ENCODE measurements at regions not wholly inside any gene's neighbourhood (a gene's known extent, or its start where the extent isn't known, plus 50 kb on each side); places are given as distances from the start of the nearest gene placed in this dataset.

GRCh38 chr18:46353460-46353859 lies 249.3 kb downstream of the HAUS1 start:
- Histone ChIP-seq H3K27ac (ENCODE audit: low read length) (no peak overlapping the region), H3K4me3 (ENCODE audit: low read depth in 1 of 2, low read length in 2 of 2) (no peak overlapping the region), H3K36me3 (ENCODE audit: control insufficient read depth in 1 of 2, insufficient read depth in 2 of 2, low read length in 2 of 2) (no peaks in the 10 kb centered on the region), H3K4me1 (ENCODE audit: control insufficient read depth in 1 of 2, insufficient read depth in 2 of 2, low read length in 2 of 2) (peaks cover 0 to 4% of the 10 kb centered on the region in 2 donors), H3K9me3 (ENCODE audit: control insufficient read depth in 1 of 2, low read length in 2 of 2) (no peaks in the 10 kb centered on the region), H3K27me3 (ENCODE audit: low read depth, low read length) (no peaks in the 10 kb centered on the region)

GRCh38 chr18:46356278-46357033 lies 252.3 kb downstream of the HAUS1 start:
- no peaks in the 10 kb centered on the region for H3K27me3 ChIP-seq (ENCODE audit: low read depth, low read length)
- H3K9me3 ChIP-seq (ENCODE audit: control insufficient read depth in 1 of 2, low read length in 2 of 2): peaks cover 0 to 4% of the 10 kb centered on the region in 2 donors
- no peak overlapping the region for H3K27ac ChIP-seq (ENCODE audit: low read length)
- H3K4me3 ChIP-seq (ENCODE audit: low read depth in 1 of 2, low read length in 2 of 2): no peak overlapping the region
- H3K4me1 ChIP-seq (ENCODE audit: control insufficient read depth in 1 of 2, insufficient read depth in 2 of 2, low read length in 2 of 2): peaks cover 0 to 4% of the 10 kb centered on the region in 2 donors
- no peaks in the 10 kb centered on the region for H3K36me3 ChIP-seq (ENCODE audit: control insufficient read depth in 1 of 2, insufficient read depth in 2 of 2, low read length in 2 of 2)

GRCh38 chr18:46360102-46360699 lies 256.0 kb downstream of the HAUS1 start:
- H3K36me3 ChIP-seq (ENCODE audit: control insufficient read depth in 1 of 2, insufficient read depth in 2 of 2, low read length in 2 of 2): no peaks in the 10 kb centered on the region
- no peak overlapping the region for H3K27ac ChIP-seq (ENCODE audit: low read length)
- H3K4me1 ChIP-seq (ENCODE audit: control insufficient read depth in 1 of 2, insufficient read depth in 2 of 2, low read length in 2 of 2): peaks cover 0 to 4% of the 10 kb centered on the region in 2 donors
- no peak overlapping the region for H3K4me3 ChIP-seq (ENCODE audit: low read depth in 1 of 2, low read length in 2 of 2)
- peaks cover 0 to 4% of the 10 kb centered on the region in 2 donors for H3K9me3 ChIP-seq (ENCODE audit: control insufficient read depth in 1 of 2, low read length in 2 of 2)
- H3K27me3 ChIP-seq (ENCODE audit: low read depth, low read length): no peaks in the 10 kb centered on the region

- Histone ChIP-seq H3K4me1 (ENCODE audit: control insufficient read depth in 1 of 2, insufficient read depth in 2 of 2, low read length in 2 of 2) (peaks cover 0 to 4% of the 10 kb centered on the region in 2 donors), H3K9me3 (ENCODE audit: control insufficient read depth in 1 of 2, low read length in 2 of 2) (peaks cover 0 to 4% of the 10 kb centered on the region in 2 donors), H3K27me3 (ENCODE audit: low read depth, low read length) (no peaks in the 10 kb centered on the region), H3K27ac (ENCODE audit: low read length) (no peak overlapping the region), H3K4me3 (ENCODE audit: low read depth in 1 of 2, low read length in 2 of 2) (no peak overlapping the region), H3K36me3 (ENCODE audit: control insufficient read depth in 1 of 2, insufficient read depth in 2 of 2, low read length in 2 of 2) (no peaks in the 10 kb centered on the region)
These were observed 256.7 kb downstream of the HAUS1 start for GRCh38 chr18:46360866-46361265.

- no peaks in the 10 kb centered on the region for H3K27me3 ChIP-seq (ENCODE audit: low read depth, low read length)
- no peak overlapping the region for H3K4me3 ChIP-seq (ENCODE audit: low read depth in 1 of 2, low read length in 2 of 2)
- no peaks in the 10 kb centered on the region for H3K4me1 ChIP-seq (ENCODE audit: control insufficient read depth in 1 of 2, insufficient read depth in 2 of 2, low read length in 2 of 2)
- no peaks in the 10 kb centered on the region for H3K36me3 ChIP-seq (ENCODE audit: control insufficient read depth in 1 of 2, insufficient read depth in 2 of 2, low read length in 2 of 2)
- no peak overlapping the region for H3K27ac ChIP-seq (ENCODE audit: low read length)
- H3K9me3 ChIP-seq (ENCODE audit: control insufficient read depth in 1 of 2, low read length in 2 of 2): peaks cover 0 to 4% of the 10 kb centered on the region in 2 donors
These were observed 258.3 kb downstream of the HAUS1 start for GRCh38 chr18:46362533-46362932.

GRCh38 chr18:46364048-46364447 lies 259.9 kb downstream of the HAUS1 start:
- Histone ChIP-seq H3K9me3 (ENCODE audit: control insufficient read depth in 1 of 2, low read length in 2 of 2) (peaks cover 0 to 4% of the 10 kb centered on the region in 2 donors), H3K27me3 (ENCODE audit: low read depth, low read length) (no peaks in the 10 kb centered on the region), H3K4me3 (ENCODE audit: low read depth in 1 of 2, low read length in 2 of 2) (no peak overlapping the region), H3K36me3 (ENCODE audit: control insufficient read depth in 1 of 2, insufficient read depth in 2 of 2, low read length in 2 of 2) (no peaks in the 10 kb centered on the region), H3K27ac (ENCODE audit: low read length) (no peak overlapping the region), H3K4me1 (ENCODE audit: control insufficient read depth in 1 of 2, insufficient read depth in 2 of 2, low read length in 2 of 2) (no peaks in the 10 kb centered on the region)

- Histone ChIP-seq H3K9me3 (ENCODE audit: control insufficient read depth in 1 of 2, low read length in 2 of 2) (no peaks in the 10 kb centered on the region), H3K27me3 (ENCODE audit: low read depth, low read length) (no peaks in the 10 kb centered on the region), H3K27ac (ENCODE audit: low read length) (no peak overlapping the region), H3K36me3 (ENCODE audit: control insufficient read depth in 1 of 2, insufficient read depth in 2 of 2, low read length in 2 of 2) (no peaks in the 10 kb centered on the region), H3K4me1 (ENCODE audit: control insufficient read depth in 1 of 2, insufficient read depth in 2 of 2, low read length in 2 of 2) (no peaks in the 10 kb centered on the region), H3K4me3 (ENCODE audit: low read depth in 1 of 2, low read length in 2 of 2) (no peak overlapping the region)
These were observed 262.0 kb downstream of the HAUS1 start for GRCh38 chr18:46366201-46366600.

GRCh38 chr18:46366751-46367376 lies 262.7 kb downstream of the HAUS1 start:
- H3K36me3 ChIP-seq (ENCODE audit: control insufficient read depth in 1 of 2, insufficient read depth in 2 of 2, low read length in 2 of 2): no peaks in the 10 kb centered on the region
- H3K9me3 ChIP-seq (ENCODE audit: control insufficient read depth in 1 of 2, low read length in 2 of 2): no peaks in the 10 kb centered on the region
- no peak overlapping the region for H3K4me3 ChIP-seq (ENCODE audit: low read depth in 1 of 2, low read length in 2 of 2)
- no peak overlapping the region for H3K27ac ChIP-seq (ENCODE audit: low read length)
- H3K27me3 ChIP-seq (ENCODE audit: low read depth, low read length): no peaks in the 10 kb centered on the region
- H3K4me1 ChIP-seq (ENCODE audit: control insufficient read depth in 1 of 2, insufficient read depth in 2 of 2, low read length in 2 of 2): no peaks in the 10 kb centered on the region

- H3K27me3 ChIP-seq (ENCODE audit: low read depth, low read length): no peaks in the 10 kb centered on the region
- H3K4me3 ChIP-seq (ENCODE audit: low read depth in 1 of 2, low read length in 2 of 2): no peak overlapping the region
- H3K9me3 ChIP-seq (ENCODE audit: control insufficient read depth in 1 of 2, low read length in 2 of 2): no peaks in the 10 kb centered on the region
- H3K36me3 ChIP-seq (ENCODE audit: control insufficient read depth in 1 of 2, insufficient read depth in 2 of 2, low read length in 2 of 2): no peaks in the 10 kb centered on the region
- H3K4me1 ChIP-seq (ENCODE audit: control insufficient read depth in 1 of 2, insufficient read depth in 2 of 2, low read length in 2 of 2): no peaks in the 10 kb centered on the region
- no peak overlapping the region for H3K27ac ChIP-seq (ENCODE audit: low read length)
These were observed 265.1 kb downstream of the HAUS1 start for GRCh38 chr18:46369323-46369722.

GRCh38 chr18:46370898-46371297 lies 266.7 kb downstream of the HAUS1 start:
- H3K9me3 ChIP-seq (ENCODE audit: control insufficient read depth in 1 of 2, low read length in 2 of 2): no peaks in the 10 kb centered on the region
- no peaks in the 10 kb centered on the region for H3K27me3 ChIP-seq (ENCODE audit: low read depth, low read length)
- H3K4me3 ChIP-seq (ENCODE audit: low read depth in 1 of 2, low read length in 2 of 2): no peak overlapping the region
- no peak overlapping the region for H3K27ac ChIP-seq (ENCODE audit: low read length)
- H3K4me1 ChIP-seq (ENCODE audit: control insufficient read depth in 1 of 2, insufficient read depth in 2 of 2, low read length in 2 of 2): no peaks in the 10 kb centered on the region
- no peaks in the 10 kb centered on the region for H3K36me3 ChIP-seq (ENCODE audit: control insufficient read depth in 1 of 2, insufficient read depth in 2 of 2, low read length in 2 of 2)

GRCh38 chr18:46372670-46373069 lies 268.5 kb downstream of the HAUS1 start:
- Histone ChIP-seq H3K4me1 (ENCODE audit: control insufficient read depth in 1 of 2, insufficient read depth in 2 of 2, low read length in 2 of 2) (no peaks in the 10 kb centered on the region), H3K4me3 (ENCODE audit: low read depth in 1 of 2, low read length in 2 of 2) (no peak overlapping the region), H3K36me3 (ENCODE audit: control insufficient read depth in 1 of 2, insufficient read depth in 2 of 2, low read length in 2 of 2) (no peaks in the 10 kb centered on the region), H3K9me3 (ENCODE audit: control insufficient read depth in 1 of 2, low read length in 2 of 2) (no peaks in the 10 kb centered on the region), H3K27ac (ENCODE audit: low read length) (no peak overlapping the region), H3K27me3 (ENCODE audit: low read depth, low read length) (no peaks in the 10 kb centered on the region)

Data from muscle layer of duodenum (tissue), 2 donors.